Esophagus muscularis mucosa (tissue), 4 donors: ENCODE measurements at regions not wholly inside any gene's neighbourhood (a gene's known extent, or its start where the extent isn't known, plus 50 kb on each side); places are given as distances from the start of the nearest gene placed in this dataset.

Experiments
- DNase-seq: peaks from one replicate; pipeline ENCODE4 v3.0.0-alpha.2; 2017; ENCODE audit errors: extremely low spot score
- H3K27ac ChIP-seq, 4 donors: fragments of 200-600 bp; sonication (generic); replicated peaks in 1 of 4; 1 replicate in 3 of 4; 2 replicates in 1 of 4; pipeline ENCODE4 v1.5.1; 2016 to 2019; ENCODE audit warnings: mild to moderate bottlenecking in 1 of 4
- H3K27me3 ChIP-seq, 4 donors: fragments of 200-600 bp; sonication (generic); one replicate each; pipeline versions ENCODE4 v1.5.1 to v1.6.0; 2016 to 2019
- H3K36me3 ChIP-seq, 4 donors: fragments of 200-600 bp; sonication (generic); one replicate each; pipeline ENCODE4 v1.5.1; 2016 to 2019
- H3K4me1 ChIP-seq, 4 donors: fragments of 200-600 bp; sonication (generic); one replicate each; pipeline ENCODE4 v1.5.1; 2016 to 2019
- H3K4me3 ChIP-seq, 4 donors: fragments of 200-600 bp; sonication (generic); 1 replicate in 2 of 4; 2 replicates in 2 of 4; pipeline ENCODE4 v1.5.1; 2016 to 2019; ENCODE audit warnings: mild to moderate bottlenecking in 4 of 4, moderate library complexity in 1 of 4
- H3K9me3 ChIP-seq, 4 donors: fragments of 200-600 bp; sonication (generic); 1 replicate in 3 of 4; 2 replicates in 1 of 4; pipeline ENCODE4 v1.5.1; 2016 to 2019
- CTCF ChIP-seq, 3 experiments: fragments of 200-600 bp in 2 of 3; fragments of 450-650 bp in 1 of 3; sonication (generic) in 2 of 3; IDR thresholded peaks; one replicate each; pipeline ENCODE4 v1.5.1; 2017 to 2019; ENCODE audit warnings: antibody characterized with exemption in 3 of 3, mild to moderate bottlenecking in 2 of 3, moderate library complexity in 1 of 3
- EP300 ChIP-seq: sonication (generic); formaldehyde crosslinking; IDR thresholded peaks from one replicate; pipeline ENCODE4 v1.6.1; 2017; ENCODE audit warnings: antibody characterized with exemption
- POLR2A ChIP-seq: fragments of 450-650 bp; IDR thresholded peaks from one replicate; pipeline ENCODE4 v1.6.1; 2017; ENCODE audit warnings: antibody characterized with exemption, moderate library complexity, mild to moderate bottlenecking, low read depth
- POLR2AphosphoS5 ChIP-seq, 2 donors: sonication (generic); formaldehyde crosslinking; IDR thresholded peaks; one replicate each; pipeline ENCODE4 v1.6.1; 2017; ENCODE audit warnings: antibody characterized with exemption in 2 of 2
- WGBS: methylation state at CpG from one replicate; pipeline ENCODE4 v1.1.5; 2018; 5-methylcytosine and 5-hydroxymethylcytosine counted together
- intact Hi-C: fragments of 100-400 bp; cut with DNase I; formaldehyde crosslinking; loops from one replicate; pipeline ENCODE4 v1.15.1; 2023

- WGBS, result 21% methylated on average over 3 of the region's 3 CpGs
- intact Hi-C loops, result no loop called here
Observed at GRCh38 chr1:58983162-58983561, 199.3 kb upstream of the JUN start.

GRCh38 chr1:58983633-58984245, 199.9 kb upstream of the JUN start:
- Histone ChIP-seq H3K36me3 (no peaks in the 10 kb centered on the region), H3K4me3 (no peak overlapping the region), H3K27ac (no peak overlapping the region), H3K27me3 (no peaks in the 10 kb centered on the region), H3K9me3 (no peaks in the 10 kb centered on the region), H3K4me1 (peaks cover 19 to 21% (median 21%) of the 10 kb centered on the region in 4 donors)
- DNase-seq, result no peak
- WGBS, result 37% methylated on average over 2 of the region's 2 CpGs
- intact Hi-C loops, result no loop called here
- no peak for TF ChIP-seq EP300
- no peak for TF ChIP-seq POLR2AphosphoS5 (IDR thresholded peaks at IDR 0.05)
- no peak for TF ChIP-seq CTCF (IDR thresholded peaks at IDR 0.05)
- no peak for TF ChIP-seq POLR2A

More at GRCh38 chr1:58983162-58983561, 199.3 kb upstream of the JUN start:
- DNase-seq, result no peak
- Histone ChIP-seq H3K9me3 (no peaks in the 10 kb centered on the region), H3K27ac (no peak overlapping the region), H3K4me3 (no peak overlapping the region), H3K4me1 (peaks cover 18 to 21% (median 20%) of the 10 kb centered on the region in 4 donors), H3K27me3 (no peaks in the 10 kb centered on the region), H3K36me3 (no peaks in the 10 kb centered on the region)
- TF ChIP-seq EP300 (no peak), POLR2AphosphoS5 (IDR thresholded peaks at IDR 0.05) (no peak)

- intact Hi-C loops, result no loop called here
- no peaks in the 10 kb centered on the region for H3K36me3 ChIP-seq
- TF ChIP-seq CTCF (IDR thresholded peaks at IDR 0.05) (no peak), POLR2A (no peak), EP300 (no peak), POLR2AphosphoS5 (IDR thresholded peaks at IDR 0.05) (no peak)
- peaks cover 17 to 27% (median 18%) of the 10 kb centered on the region in 4 donors for H3K4me1 ChIP-seq
- no peaks in the 10 kb centered on the region for H3K27me3 ChIP-seq
- no peak overlapping the region for H3K4me3 ChIP-seq
- DNase-seq, result no peak
- no peak overlapping the region for H3K27ac ChIP-seq
- H3K9me3 ChIP-seq, result no peaks in the 10 kb centered on the region
- WGBS, result 69% methylated on average over 4 of the region's 4 CpGs
Observed at GRCh38 chr1:58986996-58987767, 203.3 kb upstream of the JUN start.

- TF ChIP-seq CTCF (IDR thresholded peaks at IDR 0.05) (no peak), EP300 (no peak), POLR2AphosphoS5 (IDR thresholded peaks at IDR 0.05) (no peak), POLR2A (no peak)
- H3K4me3 ChIP-seq, result no peak overlapping the region
- intact Hi-C loops, result no loop called here
- H3K9me3 ChIP-seq, result no peaks in the 10 kb centered on the region
- H3K27ac ChIP-seq, result no peak overlapping the region
- H3K36me3 ChIP-seq, result no peaks in the 10 kb centered on the region
- H3K4me1 ChIP-seq, result peaks cover under 1 to 11% (median 3%) of the 10 kb centered on the region in 4 donors
- no peaks in the 10 kb centered on the region for H3K27me3 ChIP-seq
- no peak for DNase-seq
Observed at GRCh38 chr1:58988752-58989151, 204.9 kb upstream of the JUN start.

- H3K9me3 ChIP-seq, result no peaks in the 10 kb centered on the region
- TF ChIP-seq CTCF (IDR thresholded peaks at IDR 0.05) (no peak), EP300 (no peak), POLR2AphosphoS5 (IDR thresholded peaks at IDR 0.05) (no peak), POLR2A (no peak)
- H3K4me1 ChIP-seq, result peaks cover 0 to 10% (median 0%) of the 10 kb centered on the region in 4 donors
- WGBS, result 88% methylated on average over 2 of the region's 2 CpGs
- H3K36me3 ChIP-seq, result no peaks in the 10 kb centered on the region
- intact Hi-C loops, result no loop called here
- no peak overlapping the region for H3K27ac ChIP-seq
- DNase-seq, result no peak
- H3K27me3 ChIP-seq, result no peaks in the 10 kb centered on the region
- no peak overlapping the region for H3K4me3 ChIP-seq
Observed at GRCh38 chr1:58989845-58990244, 206.0 kb upstream of the JUN start.
